IPS-NIHi11 (cell line): ENCODE measurements at regions not wholly inside any gene's neighbourhood (a gene's known extent, or its start where the extent isn't known, plus 50 kb on each side); places are given as distances from the start of the nearest gene placed in this dataset.

Experiments used
- DNase-seq: peaks from one replicate; pipeline ENCODE4 v3.0.0; 2012; ENCODE audit warnings: mixed read lengths, low spot score

GRCh38 chrX:131901546-131901945, 121.6 kb upstream of the STK26 start:
- no peak for DNase-seq

DNA sequence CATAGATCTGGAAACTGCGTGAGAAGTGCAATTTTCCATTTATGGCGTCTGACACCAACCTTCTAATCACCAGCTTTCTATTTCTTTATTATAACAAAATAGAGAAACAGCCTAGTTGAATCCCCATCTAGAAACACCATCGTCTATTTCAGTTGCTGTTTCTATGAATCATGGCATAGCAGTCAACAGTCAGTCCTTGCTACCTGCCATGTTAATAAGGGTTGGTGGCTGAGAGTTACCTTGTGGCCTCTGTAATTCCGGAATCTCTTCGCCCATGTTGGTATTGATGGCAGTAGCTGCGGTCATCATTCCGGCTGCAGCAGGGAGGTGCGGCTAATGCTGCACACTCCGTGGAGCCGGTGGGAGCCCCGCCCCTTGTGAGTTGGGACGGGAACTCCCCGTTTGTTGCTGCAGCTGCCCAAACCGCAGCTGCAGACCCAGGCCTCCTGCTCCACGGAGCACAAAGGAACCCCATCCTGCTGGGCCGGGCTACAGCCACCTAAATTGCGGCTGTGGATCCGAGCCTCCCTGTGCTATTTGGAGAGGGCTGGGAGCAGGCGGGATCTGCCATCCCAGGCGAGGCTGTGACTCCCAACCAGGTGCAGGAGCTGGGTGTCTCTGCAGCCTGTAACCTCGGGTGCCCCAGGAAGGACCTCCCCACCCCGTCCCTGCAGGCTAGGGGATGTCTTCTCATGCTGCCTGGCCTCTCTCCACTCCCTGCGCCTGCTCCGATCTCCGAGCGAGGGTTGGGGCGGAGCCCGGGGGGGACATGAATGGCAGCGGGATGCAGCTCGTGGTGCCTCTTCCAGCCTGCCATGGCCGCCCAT, 115.4 kb upstream of the STK26 start:
- no peak for DNase-seq

DNA sequence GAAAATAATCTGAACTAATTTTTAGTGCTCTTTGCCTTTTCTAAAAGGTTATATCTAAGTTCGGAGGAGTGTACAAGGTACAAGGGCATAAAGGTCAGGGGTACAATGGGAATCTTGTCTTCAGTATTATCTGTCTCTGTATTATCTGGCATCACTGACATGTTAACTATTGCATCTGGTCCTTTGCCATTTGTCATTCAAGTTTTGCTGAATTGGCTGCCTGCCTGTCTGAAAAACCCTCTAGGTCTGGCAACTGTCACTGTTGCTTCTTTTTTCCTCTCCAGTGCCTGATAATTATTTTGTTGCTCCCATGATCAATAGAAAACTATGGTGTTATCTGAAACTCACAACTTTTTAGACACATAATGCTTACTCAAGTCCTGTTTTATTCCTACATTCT, 112.5 kb upstream of the STK26 start:
- DNase-seq = no peak

GRCh38 chrX:131915488-131915887, 107.6 kb upstream of the STK26 start:
- DNase-seq = no peak

- DNase-seq = no peak
These were observed 105.5 kb upstream of the STK26 start for GRCh38 chrX:131917588-131917987.

DNA sequence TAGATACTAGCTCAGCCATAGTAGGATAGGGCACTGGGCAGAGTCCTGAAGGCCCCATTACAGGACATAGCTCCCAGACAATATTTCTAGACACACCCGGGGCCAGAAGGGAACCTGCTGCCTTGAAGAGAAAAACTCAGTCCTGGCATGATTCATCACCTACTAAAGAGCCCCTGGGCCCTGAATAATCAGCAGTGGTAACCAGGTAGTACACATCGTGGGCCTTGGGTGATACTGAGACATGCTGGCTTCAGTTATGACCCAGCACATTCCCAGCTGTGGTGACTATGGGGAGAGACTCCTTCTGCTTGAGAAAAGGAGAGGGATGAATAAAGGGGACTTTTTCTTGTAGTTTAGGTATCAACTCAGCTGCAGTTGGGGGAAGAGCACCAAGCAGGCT, 104.3 kb upstream of the STK26 start:
- no peak for DNase-seq

DNA sequence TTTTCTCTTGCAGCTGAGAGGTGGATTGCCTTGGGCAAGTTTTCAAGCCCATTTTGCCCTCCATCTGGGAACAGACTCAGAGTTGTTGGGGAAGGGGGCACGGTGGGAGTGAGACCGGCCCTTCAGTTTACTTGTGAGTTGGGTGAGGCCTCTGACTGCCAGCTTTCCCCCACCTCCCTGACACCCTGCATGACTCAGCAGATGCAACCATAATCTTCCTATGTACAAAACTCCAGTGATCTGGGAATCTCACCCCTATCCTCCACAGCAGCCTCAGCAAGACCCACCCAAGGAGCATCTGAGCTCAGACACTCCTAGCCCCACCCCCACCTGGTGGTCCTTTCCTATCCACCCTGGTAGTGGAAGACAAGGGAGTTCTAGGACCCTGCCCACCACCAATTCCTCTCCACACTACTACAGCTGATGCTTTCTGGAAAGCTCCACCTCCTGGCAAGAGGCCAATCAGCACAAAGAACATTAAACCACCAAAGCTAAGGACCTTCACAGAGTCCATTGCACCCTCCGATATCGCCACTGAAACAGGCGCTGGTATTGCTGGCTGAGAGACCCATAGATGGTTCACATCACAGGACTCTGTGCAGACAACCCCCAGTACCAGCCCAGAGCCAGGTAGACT, 99.4 kb upstream of the STK26 start:
- DNase-seq = no peak

DNA sequence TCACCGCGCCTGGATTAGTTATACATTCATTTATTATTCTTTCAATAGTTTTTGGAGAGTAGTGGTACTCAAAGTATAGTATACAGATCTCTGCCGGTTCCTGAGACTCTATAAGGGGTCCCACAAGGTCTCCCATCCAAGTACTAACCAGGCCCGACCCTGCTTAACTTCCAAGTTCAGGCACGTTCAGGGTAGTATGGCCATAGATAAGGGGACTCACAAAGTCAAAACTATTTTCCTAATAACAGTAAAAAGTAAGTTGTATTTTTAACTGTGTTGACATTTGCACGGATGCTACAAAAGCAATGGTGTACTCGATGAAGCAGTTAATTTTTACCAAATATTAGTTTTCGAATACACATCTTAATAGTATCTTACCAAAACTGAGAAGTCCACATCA, 84.4 kb upstream of the STK26 start:
- no peak for DNase-seq

DNA sequence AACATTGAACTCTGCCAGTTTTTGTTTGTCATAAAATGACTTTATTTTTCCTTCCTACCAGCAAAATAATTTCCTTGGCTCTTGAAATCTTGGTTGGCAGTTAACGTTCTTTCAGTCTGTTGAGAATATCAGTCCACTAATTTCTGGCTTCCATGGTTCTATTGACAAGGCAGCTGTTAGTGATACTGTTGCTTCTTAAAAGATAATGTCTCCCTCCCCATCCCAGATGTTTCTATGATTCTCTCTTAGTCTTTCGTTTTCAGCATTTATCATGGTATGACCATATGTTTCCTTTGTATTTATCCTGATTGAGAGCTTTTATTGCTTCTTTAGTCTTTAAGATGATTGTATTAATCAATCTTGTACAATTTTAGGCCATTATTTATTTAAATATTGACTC, 81.1 kb upstream of the STK26 start:
- no peak for DNase-seq

- DNase-seq = no peak
These were observed 77.9 kb upstream of the STK26 start for GRCh38 chrX:131944936-131945902.

- no peak for DNase-seq
These were observed 71.9 kb upstream of the STK26 start for GRCh38 chrX:131951166-131951565.

GRCh38 chrX:131955099-131955777, 67.9 kb upstream of the STK26 start:
- no peak for DNase-seq

DNA sequence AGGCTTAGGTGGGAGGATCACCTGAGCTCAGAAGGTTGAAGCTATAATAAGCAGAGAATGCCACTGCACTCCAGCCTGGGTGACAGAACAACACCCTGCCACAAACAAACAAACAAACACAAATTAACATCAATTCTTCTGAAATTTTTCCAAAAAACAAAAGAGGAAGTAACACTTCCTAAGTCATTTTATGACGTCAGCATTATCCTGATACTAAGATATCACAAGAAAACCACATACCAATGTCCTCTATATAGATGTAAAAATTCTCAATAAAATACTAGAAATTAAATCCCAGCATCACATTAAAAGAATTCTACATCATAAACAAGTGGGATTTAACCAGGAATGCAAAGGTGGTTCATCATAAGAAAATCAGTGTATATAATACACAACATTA, 64.4 kb upstream of the STK26 start:
- no peak for DNase-seq

GRCh38 chrX:131970347-131970746, 52.8 kb upstream of the STK26 start:
- DNase-seq = no peak
